ENCODE measurements at regions not wholly inside any gene's neighbourhood (a gene's known extent, or its start where the extent isn't known, plus 50 kb on each side); places are given as distances from the start of the nearest gene placed in this dataset.

GRCh38 chr15:36363335-36363734 lies 216.1 kb upstream of the CDIN1 start:
- TF ChIP-seq PTBP1 (IDR thresholded peaks at IDR 0.05; ENCODE audit: low read depth, low read length), result no peak
- no peak for TF ChIP-seq CTCF (IDR thresholded peaks at IDR 0.05 in 2 of 3, conservative IDR thresholded peaks at IDR 0.05 in 1 of 3; ENCODE audit: insufficient read depth in 2 of 3, low read depth in 1 of 3, low read length in 3 of 3)
- TF ChIP-seq ZNF785 (CRISPR knock-in tag; IDR thresholded peaks at IDR 0.05), result no peak
- no peak for TF ChIP-seq HMG20B (CRISPR knock-in tag; IDR thresholded peaks at IDR 0.05)
- no peak for TF ChIP-seq EP300 (IDR thresholded peaks at IDR 0.05; ENCODE audit: low read length)
- TF ChIP-seq E2F5 (CRISPR knock-in tag; IDR thresholded peaks at IDR 0.05), result no peak
- TF ChIP-seq MTA1 (IDR thresholded peaks at IDR 0.05; ENCODE audit: borderline replicate concordance), result no peak
- TF ChIP-seq ARNT (IDR thresholded peaks at IDR 0.05), result no peak
